GM23338 (cell line): ENCODE measurements at regions not wholly inside any gene's neighbourhood (a gene's known extent, or its start where the extent isn't known, plus 50 kb on each side); places are given as distances from the start of the nearest gene placed in this dataset.

Experiments used
- ATAC-seq: fragments of 200-7000 bp; cut with Tn5 transposase; 3 replicates; pipeline ENCODE4 v1.9.1; 2020
- DNase-seq: peaks from one replicate; pipeline ENCODE4 v3.0.0-alpha.2; 2015; ENCODE audit warnings: low spot score
- H2AFZ ChIP-seq: fragments of 200-600 bp; sonication (generic); 2 replicates; pipeline ENCODE4 v1.8.0; 2016; ENCODE audit warnings: antibody characterized with exemption, mild to moderate bottlenecking, moderate library complexity
- H3F3A ChIP-seq: fragments of 200-600 bp; sonication (generic); replicated peaks from 2 replicates; pipeline ENCODE4 v1.8.0; 2017; ENCODE audit warnings: antibody characterized with exemption, mixed run types, low read depth
- H3K27ac ChIP-seq: fragments of 200-600 bp; sonication (generic); 2 replicates; pipeline ENCODE4 v1.6.1; 2016; ENCODE audit warnings: low read depth
- H3K27me3 ChIP-seq: fragments of 200-600 bp; sonication (generic); 2 replicates; pipeline ENCODE4 v1.8.0; 2016; ENCODE audit warnings: mild to moderate bottlenecking, mixed run types, moderate library complexity; ENCODE audit not compliant: insufficient read depth
- H3K36me3 ChIP-seq: fragments of 200-600 bp; sonication (generic); 2 replicates; pipeline ENCODE4 v1.8.0; 2016; ENCODE audit warnings: mild to moderate bottlenecking; ENCODE audit not compliant: insufficient read depth
- H3K4me1 ChIP-seq: fragments of 200-600 bp; sonication (generic); 2 replicates; pipeline ENCODE4 v1.8.0; 2016; ENCODE audit warnings: mild to moderate bottlenecking, moderate library complexity; ENCODE audit not compliant: insufficient read depth
- H3K4me2 ChIP-seq: fragments of 200-600 bp; sonication (generic); 2 replicates; pipeline ENCODE4 v1.7.1; 2017; ENCODE audit warnings: mixed run types
- H3K4me3 ChIP-seq: fragments of 200-600 bp; sonication (generic); 2 replicates; pipeline ENCODE4 v1.6.1; 2016; ENCODE audit warnings: mixed run types
- H3K79me2 ChIP-seq: fragments of 200-600 bp; sonication (generic); replicated peaks from 2 replicates; pipeline ENCODE4 v1.8.0; 2017; ENCODE audit warnings: mild to moderate bottlenecking; ENCODE audit not compliant: insufficient read depth
- H3K9me2 ChIP-seq: fragments of 200-600 bp; sonication (generic); 2 replicates; pipeline ENCODE4 v1.8.0; 2017; ENCODE audit not compliant: insufficient read depth
- H4K20me1 ChIP-seq: fragments of 200-600 bp; sonication (generic); replicated peaks from 2 replicates; pipeline ENCODE4 v1.8.0; 2017; ENCODE audit warnings: mild to moderate bottlenecking; ENCODE audit not compliant: insufficient read depth
- H3K27ac Mint-ChIP-seq: 2 replicates; pipeline ENCODE4 v1.8.0; 2020; ENCODE audit warnings: inconsistent platforms, mild to moderate bottlenecking, moderate library complexity, mixed read lengths
- H3K27me3 Mint-ChIP-seq: 3 replicates; pipeline ENCODE4 v1.8.0; 2022; ENCODE audit warnings: low read depth, mild to moderate bottlenecking, moderate library complexity, mixed read lengths, inconsistent platforms; ENCODE audit not compliant: insufficient read depth, poor library complexity
- H3K36me3 Mint-ChIP-seq: 3 replicates; pipeline ENCODE4 v1.8.0; 2021; ENCODE audit warnings: low read depth, mild to moderate bottlenecking, inconsistent platforms, moderate library complexity, mixed read lengths
- H3K4me1 Mint-ChIP-seq: 3 replicates; pipeline ENCODE4 v1.8.0; 2020; ENCODE audit warnings: mild to moderate bottlenecking, inconsistent platforms, mixed read lengths
- H3K4me3 Mint-ChIP-seq: 3 replicates; pipeline ENCODE4 v1.8.0; 2021; ENCODE audit warnings: moderate library complexity, mild to moderate bottlenecking, inconsistent platforms, mixed read lengths
- H3K9me3 Mint-ChIP-seq: 3 replicates; pipeline ENCODE4 v1.8.0; 2020; ENCODE audit warnings: moderate library complexity, mild to moderate bottlenecking, inconsistent platforms, mixed read lengths
- CREB1 ChIP-seq: fragments of 250-450 bp; sonication (Bioruptor Pico); IDR thresholded peaks from 2 replicates; pipeline ENCODE4 v1.5.0; 2020; ENCODE audit warnings: low read depth, mild to moderate bottlenecking, moderate library complexity
- CTCF ChIP-seq, 2 experiments: fragments of 200-600 bp in 1 of 2; sonication (generic) in 1 of 2; conservative IDR thresholded peaks; 2 replicates each; pipeline versions ENCODE4 v1.5.1 to v1.6.1; 2016 to 2017; ENCODE audit warnings: antibody characterized with exemption in 2 of 2, low read depth in 2 of 2, mild to moderate bottlenecking in 2 of 2, moderate library complexity in 1 of 2
- ETS1 ChIP-seq: IDR thresholded peaks from 2 replicates; pipeline ENCODE4 v1.6.1; 2016; ENCODE audit warnings: antibody characterized with exemption
- EZH2 ChIP-seq: fragments of 200-600 bp; sonication (generic); IDR thresholded peaks from one replicate; pipeline ENCODE4 v1.8.0; 2017; ENCODE audit warnings: antibody characterized with exemption, mild to moderate bottlenecking, low read depth; ENCODE audit not compliant: unreplicated experiment
- EZH2phosphoT487 ChIP-seq: fragments of 200-600 bp; sonication (generic); IDR thresholded peaks from one replicate; pipeline ENCODE4 v1.8.1; 2018; ENCODE audit warnings: antibody characterized with exemption; ENCODE audit not compliant: unreplicated experiment
- JUNB ChIP-seq: IDR thresholded peaks from one replicate; pipeline ENCODE4 v1.6.1; 2016; ENCODE audit warnings: antibody characterized with exemption; ENCODE audit not compliant: unreplicated experiment
- NANOG ChIP-seq: IDR thresholded peaks from 2 replicates; pipeline ENCODE4 v1.6.1; 2016; ENCODE audit warnings: antibody characterized with exemption, borderline replicate concordance
- POLR2AphosphoS5 ChIP-seq: IDR thresholded peaks from 2 replicates; pipeline ENCODE4 v1.6.1; 2016; ENCODE audit warnings: antibody characterized with exemption, low read depth
- REST ChIP-seq: IDR thresholded peaks from one replicate; pipeline ENCODE4 v1.6.1; 2018; ENCODE audit warnings: antibody characterized with exemption; ENCODE audit not compliant: unreplicated experiment
- STAT1 ChIP-seq: IDR thresholded peaks from one replicate; pipeline ENCODE4 v1.6.1; 2016; ENCODE audit warnings: antibody characterized with exemption; ENCODE audit not compliant: unreplicated experiment
- ZNF114 ChIP-seq: fragments of 250-450 bp; sonication (Bioruptor Pico); IDR thresholded peaks from 2 replicates; pipeline ENCODE4 v1.5.0; 2020; ENCODE audit warnings: mild to moderate bottlenecking, moderate library complexity
- ZNF331 ChIP-seq: fragments of 250-450 bp; sonication (Bioruptor Pico); IDR thresholded peaks from 2 replicates; pipeline ENCODE4 v1.5.0; 2020; ENCODE audit warnings: low read depth, mild to moderate bottlenecking, moderate library complexity
- ZNF462 ChIP-seq: fragments of 250-450 bp; sonication (Bioruptor Pico); IDR thresholded peaks from 2 replicates; pipeline ENCODE4 v1.5.0; 2020; ENCODE audit warnings: mild to moderate bottlenecking, moderate library complexity

- H3F3A ChIP-seq = no peaks in the 10 kb centered on the region
- ATAC-seq = no peak
- Mint-ChIP-seq H3K4me1 (no peaks in the 10 kb centered on the region), H3K36me3 (no peaks in the 10 kb centered on the region), H3K27me3 (no peaks in the 10 kb centered on the region), H3K9me3 (no peaks in the 10 kb centered on the region), H3K4me3 (no peak overlapping the region), H3K27ac (no peak overlapping the region)
- no peaks in the 10 kb centered on the region for H4K20me1 ChIP-seq
- H3K4me1 ChIP-seq = peaks cover 3% of the 10 kb centered on the region; the same call in 1 of the 2 replicates
- H3K9me2 ChIP-seq = no peaks in the 10 kb centered on the region
- H3K4me2 ChIP-seq = no peak overlapping the region
- H3K27me3 ChIP-seq = no peaks in the 10 kb centered on the region
- H3K36me3 ChIP-seq = no peaks in the 10 kb centered on the region
- H3K79me2 ChIP-seq = no peaks in the 10 kb centered on the region
- H3K4me3 ChIP-seq = no peak overlapping the region
- TF ChIP-seq EZH2 = no peak
- no peak for TF ChIP-seq ZNF114 (CRISPR knock-in tag)
- no peak for TF ChIP-seq ETS1
- TF ChIP-seq POLR2AphosphoS5 = no peak
- no peak for TF ChIP-seq NANOG
- TF ChIP-seq STAT1 = no peak
- TF ChIP-seq ZNF331 (CRISPR knock-in tag) = no peak
- TF ChIP-seq CREB1 (CRISPR knock-in tag) = no peak
- TF ChIP-seq ZNF462 = no peak
- no peak for TF ChIP-seq JUNB
- TF ChIP-seq CTCF (conservative IDR thresholded peaks at IDR 0.05; ENCODE audit: low read depth in 2 of 2) = no peak
- no peak for TF ChIP-seq EZH2phosphoT487
- TF ChIP-seq REST = no peak
- no peak for DNase-seq
- H2AFZ ChIP-seq = no peak overlapping the region
- H3K27ac ChIP-seq = no peak overlapping the region
Measured at GRCh38 chr5:89229331-89230070, 346.5 kb upstream of the MEF2C start.
